ENCODE measurements at regions not wholly inside any gene's neighbourhood (a gene's known extent, or its start where the extent isn't known, plus 50 kb on each side); places are given as distances from the start of the nearest gene placed in this dataset.

DNA sequence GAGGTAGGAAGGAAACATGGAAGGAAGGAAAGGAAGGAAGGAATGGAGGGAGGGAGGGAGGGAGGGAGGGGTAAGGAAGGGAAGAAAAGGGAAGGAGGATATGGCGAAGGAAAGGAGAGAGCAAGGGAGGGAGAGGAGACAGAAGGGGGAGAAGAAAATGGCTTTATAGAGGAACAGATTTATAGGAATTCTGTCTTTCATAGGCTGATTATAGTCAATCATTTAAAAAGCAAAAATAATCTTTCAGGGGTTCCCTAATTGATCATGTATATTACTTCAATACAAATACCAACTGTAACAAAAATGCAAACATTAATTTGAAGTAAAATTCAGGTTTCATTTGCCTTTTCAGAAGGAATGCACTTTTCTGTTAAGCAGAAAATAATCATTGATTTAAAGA, 519.1 kb downstream of the MDFIC start:
- intact Hi-C loops (cut with micrococcal nuclease) (no loop called here), dilution Hi-C loops (cut with HindIII; ENCODE audit: low sequenced_read_pairs, unreplicated experiment) (no loop called here)
- POLR2A ChIA-PET (ENCODE audit: unreplicated experiment), result no interaction called here

More for the DNA sequence above, 519.1 kb downstream of the MDFIC start:
- Histone ChIP-seq H3K27me3 (ENCODE audit: control insufficient read depth, insufficient read depth, low read length) (no peaks in the 10 kb centered on the region), H2AFZ (replicated peaks; ENCODE audit: low read length, poor library complexity) (no peak overlapping the region), H4K8ac (ENCODE audit: low read depth in 2 of 2, low read length in 2 of 2) (no peak overlapping the region), H3K14ac (replicated peaks; ENCODE audit: low read depth, low read length) (no peak overlapping the region), H3K79me1 (ENCODE audit: low read depth in 1 of 2, low read length in 2 of 2) (no peaks in the 10 kb centered on the region), H2BK15ac (ENCODE audit: low read depth, low read length) (no peak overlapping the region), H2BK20ac (ENCODE audit: low read depth, low read length) (no peak overlapping the region), H3K4me1 (ENCODE audit: control insufficient read depth, insufficient read depth, low read length) (no peaks in the 10 kb centered on the region), H4K20me1 (ENCODE audit: insufficient read depth, low read length) (no peaks in the 10 kb centered on the region), H3K9me1 (ENCODE audit: insufficient read depth, low read length) (no peaks in the 10 kb centered on the region), H3K4me3 (ENCODE audit: insufficient read depth, low read depth, low read length) (no peak overlapping the region), H2BK5ac (ENCODE audit: low read depth, low read length, poor library complexity, severe bottlenecking) (no peak overlapping the region), H3K27ac (ENCODE audit: insufficient read depth, low read length) (no peak overlapping the region), H3K18ac (ENCODE audit: low read depth, low read length) (no peak overlapping the region), H3K4me2 (ENCODE audit: low read depth, low read length) (no peak overlapping the region), H3K4ac (ENCODE audit: low read depth, low read length) (no peak overlapping the region), H3K23ac (ENCODE audit: low read depth, low read length) (no peak overlapping the region), H3K9me3 (ENCODE audit: control insufficient read depth, insufficient read depth, low read length) (no peaks in the 10 kb centered on the region), H4K91ac (ENCODE audit: insufficient read depth, low read depth, low read length) (no peak overlapping the region), H2AK5ac (ENCODE audit: low read depth, low read length) (no peak overlapping the region), H3K56ac (ENCODE audit: extremely low read depth, insufficient read depth, low read length) (no peak overlapping the region), H3K9ac (ENCODE audit: low read depth, low read length) (no peak overlapping the region), H2BK120ac (ENCODE audit: low read depth, low read length) (no peak overlapping the region), H3K36me3 (ENCODE audit: control insufficient read depth, insufficient read depth, low read length) (no peaks in the 10 kb centered on the region), H2AK9ac (replicated peaks; ENCODE audit: low read depth, low read length, poor library complexity) (no peak overlapping the region), H4K5ac (ENCODE audit: low read depth, low read length) (no peak overlapping the region)
- ATAC-seq (ENCODE audit: low read depth), result no peak
- TF ChIP-seq RAD21 (IDR thresholded peaks at IDR 0.05; ENCODE audit: low read length), result no peak
- TF ChIP-seq SMC3 (IDR thresholded peaks at IDR 0.05; ENCODE audit: low read depth, low read length), result no peak
- TF ChIP-seq MAZ (IDR thresholded peaks at IDR 0.05; ENCODE audit: borderline replicate concordance, low read depth, low read length), result no peak
- no peak for TF ChIP-seq BHLHE40 (IDR thresholded peaks at IDR 0.05; ENCODE audit: low read depth, low read length)
- no peak for TF ChIP-seq CEBPB (IDR thresholded peaks at IDR 0.05; ENCODE audit: low read depth, low read length)
- TF ChIP-seq RCOR1 (IDR thresholded peaks at IDR 0.05; ENCODE audit: insufficient replicate concordance, low read length), result no peak
- no peak for TF ChIP-seq CHD1 (IDR thresholded peaks at IDR 0.05; ENCODE audit: low read depth, low read length)
- TF ChIP-seq ELK1 (IDR thresholded peaks at IDR 0.05; ENCODE audit: borderline replicate concordance, low read depth, low read length), result no peak
- TF ChIP-seq NFE2L2 (IDR thresholded peaks at IDR 0.05; ENCODE audit: low read depth, low read length), result no peak
- no peak for TF ChIP-seq RFX5 (IDR thresholded peaks at IDR 0.05; ENCODE audit: low read depth, low read length)
- TF ChIP-seq MXI1 (IDR thresholded peaks at IDR 0.05; ENCODE audit: borderline replicate concordance, low read depth, low read length), result no peak
- TF ChIP-seq MAFK (IDR thresholded peaks at IDR 0.05; ENCODE audit: low read depth, low read length), result no peak
- TF ChIP-seq FOS (IDR thresholded peaks at IDR 0.05; ENCODE audit: low read depth, low read length), result no peak
- BruUV-seq (replicated peaks), result no TSS peak
- WGBS, 2 experiments (ENCODE audit: extremely low coverage in 2 of 2, insufficient read length in 1 of 2), result no CpG with 5 or more reads among the region's 1 CpG
- CTCF ChIA-PET, result interaction anchor here (0.6 kb wide), 1 partner anchor 1330 kb away, joined by 4 read pairs; no protein-coding TSS in a partner anchor
- no peak for DNase-seq
- in situ Hi-C loops (cut with MboI; ENCODE audit: low sequenced_read_pairs), result no loop called here
